ENCODE measurements at regions not wholly inside any gene's neighbourhood (a gene's known extent, or its start where the extent isn't known, plus 50 kb on each side); places are given as distances from the start of the nearest gene placed in this dataset.

DNA sequence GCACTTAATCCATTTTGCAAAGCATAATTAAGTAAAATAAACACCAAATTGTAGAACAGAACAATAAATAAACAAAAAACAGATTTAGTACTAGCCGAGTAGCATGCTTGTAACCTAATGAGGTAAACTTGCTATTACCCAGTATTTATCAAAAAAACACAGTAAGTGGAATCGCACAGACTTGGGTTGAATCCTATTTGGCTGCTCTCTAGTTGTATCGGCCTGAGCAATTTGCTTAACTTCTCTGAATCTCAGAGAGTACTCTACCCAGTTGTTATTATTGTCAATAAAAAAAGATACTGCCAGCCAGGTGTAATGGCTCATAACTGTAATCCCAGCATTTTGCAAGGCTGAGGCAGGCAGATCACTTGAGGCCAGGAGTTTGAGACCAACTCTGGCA, 664.3 kb downstream of the ADGRL2 start:
- TF ChIP-seq POLR2A (IDR thresholded peaks at IDR 0.05): no peak
- TF ChIP-seq, protein P1, sequence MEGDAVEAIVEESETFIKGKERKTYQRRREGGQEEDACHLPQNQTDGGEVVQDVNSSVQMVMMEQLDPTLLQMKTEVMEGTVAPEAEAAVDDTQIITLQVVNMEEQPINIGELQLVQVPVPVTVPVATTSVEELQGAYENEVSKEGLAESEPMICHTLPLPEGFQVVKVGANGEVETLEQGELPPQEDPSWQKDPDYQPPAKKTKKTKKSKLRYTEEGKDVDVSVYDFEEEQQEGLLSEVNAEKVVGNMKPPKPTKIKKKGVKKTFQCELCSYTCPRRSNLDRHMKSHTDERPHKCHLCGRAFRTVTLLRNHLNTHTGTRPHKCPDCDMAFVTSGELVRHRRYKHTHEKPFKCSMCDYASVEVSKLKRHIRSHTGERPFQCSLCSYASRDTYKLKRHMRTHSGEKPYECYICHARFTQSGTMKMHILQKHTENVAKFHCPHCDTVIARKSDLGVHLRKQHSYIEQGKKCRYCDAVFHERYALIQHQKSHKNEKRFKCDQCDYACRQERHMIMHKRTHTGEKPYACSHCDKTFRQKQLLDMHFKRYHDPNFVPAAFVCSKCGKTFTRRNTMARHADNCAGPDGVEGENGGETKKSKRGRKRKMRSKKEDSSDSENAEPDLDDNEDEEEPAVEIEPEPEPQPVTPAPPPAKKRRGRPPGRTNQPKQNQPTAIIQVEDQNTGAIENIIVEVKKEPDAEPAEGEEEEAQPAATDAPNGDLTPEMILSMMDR (IDR thresholded peaks at IDR 0.05): no peak

Measured in Peyer's patch (tissue), 4 donors.